Keratinocyte (primary cell): ENCODE measurements at regions not wholly inside any gene's neighbourhood (a gene's known extent, or its start where the extent isn't known, plus 50 kb on each side); places are given as distances from the start of the nearest gene placed in this dataset.

Source experiments
- CTCF ChIP-seq, 3 experiments: IDR thresholded peaks in 1 of 3; conservative IDR thresholded peaks in 1 of 3; optimal IDR thresholded peaks in 1 of 3; 2 replicates in 2 of 3; 3 replicates in 1 of 3; pipeline versions ENCODE3 to v1.5.1; 2011; ENCODE audit warnings: low read length in 3 of 3, mild to moderate bottlenecking in 3 of 3, moderate library complexity in 2 of 3, control low read depth in 1 of 3, inconsistent platforms in 1 of 3; ENCODE audit not compliant: insufficient read depth in 2 of 3; ENCODE audit errors: extremely low read depth in 1 of 3
- EZH2 ChIP-seq: IDR thresholded peaks from one replicate; pipeline ENCODE4 v1.6.1; 2012; ENCODE audit warnings: inconsistent platforms, mild to moderate bottlenecking, low read length, moderate library complexity

- no peak for TF ChIP-seq EZH2
- TF ChIP-seq CTCF (optimal IDR thresholded peaks at IDR 0.05 in 1 of 3, IDR thresholded peaks at IDR 0.05 in 1 of 3, conservative IDR thresholded peaks at IDR 0.05 in 1 of 3; ENCODE audit: extremely low read depth in 1 of 3, insufficient read depth in 2 of 3, low read length in 3 of 3), result no peak
These were observed 78.7 kb downstream of the PLXNA1 start for GRCh38 chr3:127061641-127062040.
